Kidney (tissue), 13 donors: ENCODE measurements at regions not wholly inside any gene's neighbourhood (a gene's known extent, or its start where the extent isn't known, plus 50 kb on each side); places are given as distances from the start of the nearest gene placed in this dataset.

Experiments used
- DNase-seq, 5 donors: peaks; one replicate each; pipeline ENCODE4 v3.0.0-alpha.2; 2013 to 2020
- FAIRE-seq: peaks from 2 replicates; lab custom pipeline; 2012; peaks lifted over from hg19 to GRCh38; lab: Jason Lieb, UNC
- H3K27ac ChIP-seq, 2 donors: one replicate each; pipeline ENCODE4 v1.7.0; 2013; ENCODE audit warnings: low read depth in 2 of 2, low read length in 2 of 2, inconsistent platforms in 1 of 2
- H3K27me3 ChIP-seq: one replicate; pipeline ENCODE4 v1.7.1; 2013; ENCODE audit warnings: low read length, inconsistent platforms; ENCODE audit not compliant: control insufficient read depth, insufficient read depth
- H3K36me3 ChIP-seq, 3 donors: one replicate each; pipeline versions ENCODE4 v1.7.0 to v1.7.1; 2013; ENCODE audit warnings: low read length in 3 of 3, control low read depth in 1 of 3, inconsistent platforms in 1 of 3; ENCODE audit not compliant: insufficient read depth in 3 of 3, control insufficient read depth in 2 of 3
- H3K4me1 ChIP-seq, 3 donors: one replicate each; pipeline versions ENCODE4 v1.7.0 to v1.7.1; 2013; ENCODE audit warnings: low read length in 3 of 3, inconsistent platforms in 1 of 3, low read depth in 1 of 3; ENCODE audit not compliant: control insufficient read depth in 2 of 3, insufficient read depth in 2 of 3
- H3K4me3 ChIP-seq, 3 donors: one replicate each; pipeline versions ENCODE4 v1.7.0 to v1.8.1; 2013; ENCODE audit warnings: low read length in 3 of 3, control low read depth in 1 of 3, inconsistent platforms in 1 of 3
- H3K9ac ChIP-seq, 3 donors: one replicate each; pipeline versions ENCODE4 v1.7.0 to v1.7.1; 2013; ENCODE audit warnings: low read length in 3 of 3, control low read depth in 1 of 3, inconsistent platforms in 1 of 3
- H3K9me3 ChIP-seq, 3 donors: one replicate each; pipeline versions ENCODE4 v1.7.0 to v1.7.1; 2013; ENCODE audit warnings: low read length in 3 of 3, control low read depth in 1 of 3, inconsistent platforms in 1 of 3; ENCODE audit not compliant: control insufficient read depth in 2 of 3, insufficient read depth in 1 of 3
- CTCF ChIP-seq: IDR thresholded peaks from 3 replicates; pipeline ENCODE4 v1.5.1; 2012; ENCODE audit warnings: mild to moderate bottlenecking, moderate library complexity, borderline replicate concordance; ENCODE audit not compliant: insufficient read depth; ENCODE audit errors: extremely low read depth
- intact Hi-C: fragments of 100-400 bp; cut with DNase I; formaldehyde crosslinking; loops from one replicate; pipeline ENCODE4 v1.11.1; 2022
- donor health status: control.
- donor health status: control.
- donor health status: control.
- donor health status: control.
- donor health status: control.
- donor health status: DM: yes; HTN: yes; CAD: no.
- donor health status: Normal renal cell carcinoma (clear cell type).

DNA sequence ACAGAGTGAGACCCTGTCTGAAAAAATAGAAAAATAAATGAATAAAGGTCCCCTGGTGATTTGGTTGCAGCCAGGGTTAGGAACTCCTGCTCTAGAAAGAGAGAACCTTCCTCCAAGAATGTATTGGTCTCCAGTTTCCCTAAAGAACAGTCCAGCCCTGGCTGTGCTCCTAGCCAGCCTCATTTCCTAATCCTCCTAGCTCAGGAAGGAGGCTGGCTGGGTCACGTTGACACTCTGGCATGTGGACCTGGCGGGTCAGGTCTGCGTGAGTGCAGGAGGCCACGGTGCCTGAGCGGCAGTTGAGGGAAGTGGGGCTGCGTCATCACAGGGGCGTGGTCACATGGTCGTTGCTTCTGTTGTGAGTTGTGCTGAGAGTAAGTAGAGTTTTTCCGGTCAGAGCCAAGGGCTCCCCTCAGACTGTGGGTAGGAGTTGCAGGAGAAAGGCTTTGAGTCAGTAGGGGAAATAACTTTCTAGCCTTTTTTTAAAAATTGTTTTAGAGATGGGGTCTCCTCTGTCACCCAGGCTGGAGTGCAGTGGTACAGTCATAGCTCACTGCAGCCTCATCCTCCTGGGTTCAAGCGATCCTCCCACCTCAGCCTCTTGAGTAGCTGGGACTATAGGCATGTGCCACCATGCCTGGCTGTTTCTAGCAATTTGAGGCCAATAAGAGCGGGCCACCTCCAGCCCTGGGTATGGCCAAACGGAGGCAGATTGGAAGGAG is 194.0 kb upstream of the CIBAR2 start:
- no peak for TF ChIP-seq CTCF
- peaks cover 2 to 40% (median 21%) of the 10 kb centered on the region in 3 donors for H3K4me1 ChIP-seq
- DNase-seq = peak in 4 of 5 donors; percentile 80 to 97 (median 85)
- H3K36me3 ChIP-seq = no peaks in the 10 kb centered on the region
- intact Hi-C loops = no loop called here
- peak; percentile 25 for FAIRE-seq
- no peak overlapping the region for H3K4me3 ChIP-seq
- peak overlapping the region in 1 of 2 donors; percentile 59 for H3K27ac ChIP-seq
- H3K27me3 ChIP-seq = no peaks in the 10 kb centered on the region
- no peak overlapping the region for H3K9ac ChIP-seq
- H3K9me3 ChIP-seq = no peaks in the 10 kb centered on the region

- intact Hi-C loops = no loop called here
- Histone ChIP-seq H3K4me1 (peaks cover 2 to 35% (median 16%) of the 10 kb centered on the region in 3 donors), H3K36me3 (no peaks in the 10 kb centered on the region), H3K27me3 (no peaks in the 10 kb centered on the region), H3K4me3 (no peak overlapping the region), H3K27ac (peak overlapping the region in 1 of 2 donors; percentile 5), H3K9ac (no peak overlapping the region), H3K9me3 (no peaks in the 10 kb centered on the region)
- FAIRE-seq (no peak), DNase-seq (no peak)
- TF ChIP-seq CTCF = no peak
These were observed 194.7 kb upstream of the CIBAR2 start for GRCh38 chr16:85306793-85307551.

- no peaks in the 10 kb centered on the region for H3K27me3 ChIP-seq
- no peak overlapping the region for H3K4me3 ChIP-seq
- no peaks in the 10 kb centered on the region for H3K9me3 ChIP-seq
- no peak overlapping the region for H3K9ac ChIP-seq
- no peak overlapping the region for H3K27ac ChIP-seq
- no peak for TF ChIP-seq CTCF
- FAIRE-seq (no peak), DNase-seq (no peak)
- peaks cover 5 to 37% (median 18%) of the 10 kb centered on the region in 3 donors for H3K4me1 ChIP-seq
- intact Hi-C loops = no loop called here
- no peaks in the 10 kb centered on the region for H3K36me3 ChIP-seq
These were observed 195.5 kb upstream of the CIBAR2 start for GRCh38 chr16:85307552-85308364.
